WTC11 (cell line): ENCODE measurements at regions not wholly inside any gene's neighbourhood (a gene's known extent, or its start where the extent isn't known, plus 50 kb on each side); places are given as distances from the start of the nearest gene placed in this dataset.

Source experiments
- HMGXB4 ChIP-seq: sonication (generic); formaldehyde crosslinking; IDR thresholded peaks from 2 replicates; pipeline ENCODE4 v1.8.1; 2023; ENCODE audit warnings: mild to moderate bottlenecking, moderate library complexity, missing genetic modification reagents
- MAX ChIP-seq: sonication (generic); formaldehyde crosslinking; IDR thresholded peaks from 2 replicates; pipeline ENCODE4 v1.8.0; 2022; ENCODE audit warnings: mild to moderate bottlenecking, missing genetic modification reagents

- no peak for TF ChIP-seq HMGXB4 (CRISPR knock-in tag)
- no peak for TF ChIP-seq MAX (CRISPR knock-in tag)
Measured at GRCh38 chr17:65312718-65313377, 175.7 kb downstream of the RGS9 start.
